K562 (cell line): ENCODE measurements at regions not wholly inside any gene's neighbourhood (a gene's known extent, or its start where the extent isn't known, plus 50 kb on each side); places are given as distances from the start of the nearest gene placed in this dataset.

Experiments
- CREB1 ChIP-seq, 2 experiments: sonication (generic) in 1 of 2; formaldehyde crosslinking in 1 of 2; IDR thresholded peaks; 2 replicates each; pipeline versions ENCODE4 v1.6.1 to v1.8.0; 2012 to 2022; ENCODE audit warnings: inconsistent platforms in 1 of 2, mild to moderate bottlenecking in 1 of 2, missing genetic modification reagents in 1 of 2, moderate library complexity in 1 of 2
- NRF1 ChIP-seq, 2 experiments: fragments of 450-650 bp; IDR thresholded peaks in 1 of 2; conservative IDR thresholded peaks in 1 of 2; 2 replicates each; pipeline ENCODE4 v1.6.1; 2014; ENCODE audit warnings: mild to moderate bottlenecking in 2 of 2
- POLR2AphosphoS2 ChIP-seq: IDR thresholded peaks from 2 replicates; pipeline ENCODE4 v1.6.1; 2012; ENCODE audit warnings: low read length, improper control_type of control experiment
- REST ChIP-seq, 2 experiments: fragments of 450-650 bp; formaldehyde crosslinking in 1 of 2; IDR thresholded peaks; 2 replicates each; pipeline versions ENCODE4 v1.4.0 to v1.6.1; 2014 to 2020; ENCODE audit warnings: mild to moderate bottlenecking in 2 of 2, borderline replicate concordance in 1 of 2, low read depth in 1 of 2
- SOX6 ChIP-seq: fragments of 450-650 bp; IDR thresholded peaks from 2 replicates; pipeline ENCODE4 v1.6.1; 2014; ENCODE audit warnings: mild to moderate bottlenecking

GRCh38 chr3:99545941-99546580, 92.3 kb upstream of the COL8A1 start (continued):
- no peak for TF ChIP-seq REST (IDR thresholded peaks at IDR 0.05; ENCODE audit: borderline replicate concordance)
- TF ChIP-seq REST (CRISPR knock-in tag; IDR thresholded peaks at IDR 0.05; ENCODE audit: low read depth) = no peak
- TF ChIP-seq CREB1 (IDR thresholded peaks at IDR 0.05) = no peak
- no peak for TF ChIP-seq CREB1 (CRISPR knock-in tag; IDR thresholded peaks at IDR 0.05)
- no peak for TF ChIP-seq POLR2AphosphoS2
- no peak for TF ChIP-seq SOX6
- no peak for TF ChIP-seq NRF1 (conservative IDR thresholded peaks at IDR 0.05 in 1 of 2, IDR thresholded peaks at IDR 0.05 in 1 of 2)
